T47D (cell line): ENCODE measurements at regions not wholly inside any gene's neighbourhood (a gene's known extent, or its start where the extent isn't known, plus 50 kb on each side); places are given as distances from the start of the nearest gene placed in this dataset.

Source experiments
- DNase-seq, 2 experiments: peaks; one replicate each; pipeline versions ENCODE4 v3.0.0 to v3.0.0-alpha.2; 2011 to 2012; ENCODE audit warnings: low read depth in 1 of 2, low spot score in 1 of 2
- JUND ChIP-seq: IDR thresholded peaks from 2 replicates; pipeline ENCODE4 v1.6.1; 2012; ENCODE audit warnings: low read depth
- in situ Hi-C: cut with HindIII; loops from 2 replicates; pipeline ENCODE4 v1.10.0; 2016; ENCODE audit warnings: low sequenced_read_pairs, low pct_unique_long_range_greater_than_20kb

GRCh38 chr17:13776027-13776551 lies 174.4 kb upstream of the HS3ST3A1 start:
- no peak for DNase-seq
- TF ChIP-seq JUND, result no peak
- in situ Hi-C loops, result no loop called here

DNA sequence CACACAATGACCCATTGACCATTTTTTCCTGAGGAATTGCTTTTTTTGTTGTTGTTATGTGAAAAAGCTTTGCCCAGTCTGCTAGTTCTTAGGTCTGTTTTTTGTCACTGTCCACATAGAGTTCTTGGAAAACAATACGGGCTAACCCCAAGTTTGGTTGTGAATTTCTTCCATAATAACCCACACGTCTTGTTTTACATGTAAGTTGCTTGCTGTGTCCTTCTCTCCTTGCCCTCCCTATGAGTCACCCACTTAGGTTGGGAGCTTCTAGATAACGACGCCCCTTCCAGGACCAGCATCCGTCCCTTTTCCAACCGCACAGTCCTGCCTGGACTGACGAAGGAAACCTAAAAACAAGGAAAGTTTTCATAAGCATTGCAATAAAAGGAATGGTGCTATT lies 175.3 kb upstream of the HS3ST3A1 start:
- in situ Hi-C loops, result no loop called here
- no peak for TF ChIP-seq JUND
- DNase-seq, result no peak

DNA sequence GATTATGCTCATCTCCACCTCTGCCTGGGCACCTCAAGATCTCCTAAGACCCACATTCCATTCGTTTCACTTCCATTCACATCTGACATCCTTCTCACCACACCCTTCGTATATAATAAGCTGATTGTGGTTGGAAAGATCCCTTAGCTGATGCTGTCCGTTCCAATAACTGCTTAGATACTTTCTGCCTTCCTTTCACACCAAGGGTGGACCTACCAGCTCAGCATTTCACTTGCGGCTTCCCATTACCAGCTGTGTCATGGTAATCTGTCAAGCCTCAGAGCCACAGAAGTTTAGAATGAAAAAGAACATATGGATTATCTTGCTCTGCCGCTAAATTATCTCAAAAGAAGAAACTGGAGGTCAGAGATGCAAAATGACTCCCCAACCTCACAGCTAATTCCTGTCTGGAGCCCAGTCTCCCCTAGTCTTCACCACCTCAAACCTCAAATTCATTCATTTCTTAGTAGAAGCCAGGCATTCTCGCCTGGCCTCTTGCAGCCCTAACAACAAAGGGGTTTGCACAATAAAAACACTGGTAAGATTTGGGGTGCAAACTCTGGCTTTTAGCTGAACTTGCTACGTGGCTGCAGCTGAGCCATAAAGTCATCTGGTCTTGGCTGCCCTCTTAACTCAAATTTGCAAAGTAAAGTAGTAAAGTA lies 182.8 kb upstream of the HS3ST3A1 start:
- DNase-seq, result no peak
- in situ Hi-C loops, result no loop called here
- TF ChIP-seq JUND, result no peak

GRCh38 chr17:13785981-13786598 lies 184.4 kb upstream of the HS3ST3A1 start:
- DNase-seq, result no peak
- no peak for TF ChIP-seq JUND
- in situ Hi-C loops, result no loop called here

GRCh38 chr17:13787636-13788035 lies 185.9 kb upstream of the HS3ST3A1 start:
- TF ChIP-seq JUND, result no peak
- no peak for DNase-seq
- in situ Hi-C loops, result no loop called here

DNA sequence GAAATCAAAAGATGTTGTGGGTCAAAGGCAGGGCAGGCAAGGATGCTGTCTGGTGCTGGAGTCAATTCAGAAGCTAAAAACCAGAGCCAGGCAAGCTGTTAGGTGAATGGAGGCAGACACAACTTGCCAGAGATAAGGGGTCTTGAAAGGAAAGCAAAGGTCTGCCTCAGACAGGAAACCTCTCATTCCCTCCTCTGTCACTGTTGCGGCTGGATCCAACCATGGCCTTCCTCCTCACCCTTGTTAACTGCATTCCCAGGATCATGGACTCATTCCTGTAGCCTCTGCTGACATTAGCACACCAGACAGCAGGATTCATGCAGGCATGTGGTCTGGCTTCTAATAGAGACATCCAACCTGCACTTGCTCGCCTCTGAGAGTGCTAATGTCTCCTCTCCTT lies 186.7 kb upstream of the HS3ST3A1 start:
- in situ Hi-C loops, result no loop called here
- DNase-seq, result no peak
- no peak for TF ChIP-seq JUND

- in situ Hi-C loops, result no loop called here
- TF ChIP-seq JUND, result no peak
- no peak for DNase-seq
Measured at GRCh38 chr17:13792314-13792713, 190.6 kb upstream of the HS3ST3A1 start.

DNA sequence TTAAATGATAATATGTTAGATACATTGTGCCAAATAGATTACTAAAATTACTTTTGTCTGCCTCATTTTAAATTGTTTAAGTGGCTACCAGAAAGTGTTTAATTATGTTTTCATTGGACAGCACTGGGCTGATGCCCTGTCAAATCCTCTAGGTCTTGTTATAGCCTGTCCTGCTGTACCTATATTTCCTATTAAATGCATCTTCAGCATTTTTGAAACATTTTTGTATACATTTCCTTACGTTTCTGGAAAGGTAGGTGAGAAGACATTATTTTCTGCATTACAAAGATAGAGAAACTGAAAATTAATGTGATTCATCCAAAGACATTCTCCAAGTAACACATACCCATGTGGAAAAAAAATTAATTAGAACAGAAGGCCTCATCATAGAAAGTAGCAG lies 192.2 kb upstream of the HS3ST3A1 start:
- in situ Hi-C loops, result no loop called here
- TF ChIP-seq JUND, result no peak
- no peak for DNase-seq

GRCh38 chr17:13797863-13798262 lies 196.1 kb upstream of the HS3ST3A1 start:
- DNase-seq, result no peak
- in situ Hi-C loops, result no loop called here
- no peak for TF ChIP-seq JUND

GRCh38 chr17:13806092-13806491 lies 204.4 kb upstream of the HS3ST3A1 start:
- DNase-seq, result no peak
- TF ChIP-seq JUND, result no peak
- in situ Hi-C loops, result no loop called here

- in situ Hi-C loops, result no loop called here
- no peak for DNase-seq
- TF ChIP-seq JUND, result no peak
Measured at GRCh38 chr17:13807103-13807502, 205.4 kb upstream of the HS3ST3A1 start.

- in situ Hi-C loops, result no loop called here
- DNase-seq, result no peak
- TF ChIP-seq JUND, result no peak
Measured at GRCh38 chr17:13812350-13812749, 210.6 kb upstream of the HS3ST3A1 start.

- DNase-seq, result no peak
- in situ Hi-C loops, result no loop called here
- no peak for TF ChIP-seq JUND
Measured at GRCh38 chr17:13813347-13814240, 211.9 kb upstream of the HS3ST3A1 start.
